Hepatocyte (in vitro differentiated cells): ENCODE measurements at regions not wholly inside any gene's neighbourhood (a gene's known extent, or its start where the extent isn't known, plus 50 kb on each side); places are given as distances from the start of the nearest gene placed in this dataset.
"Not testable (repeated sequence)": the region's sequence is repeated elsewhere in the genome, so short reads cannot be mapped to it uniquely, and the experiment has no call there.

Experiments
- CTCF ChIP-seq: fragments of 200-600 bp; sonication (generic); IDR thresholded peaks from 2 replicates; pipeline ENCODE4 v1.5.1; 2016; ENCODE audit warnings: antibody characterized with exemption, mild to moderate bottlenecking; ENCODE audit not compliant: poor library complexity
- EZH2 ChIP-seq: fragments of 200-600 bp; sonication (generic); IDR thresholded peaks from 2 replicates; pipeline ENCODE4 v1.6.1; 2016; ENCODE audit warnings: antibody characterized with exemption, mild to moderate bottlenecking, borderline replicate concordance

GRCh38 chr1:144076646-144077045, 104.9 kb upstream of the FAM72C start:
- TF ChIP-seq EZH2, CTCF: not testable (repeated sequence)
